CD4-positive, alpha-beta T cell treated with Interleukin-15 for 4 hours (primary cell): ENCODE measurements at regions not wholly inside any gene's neighbourhood (a gene's known extent, or its start where the extent isn't known, plus 50 kb on each side); places are given as distances from the start of the nearest gene placed in this dataset.

Source experiments
- DNase-seq: peaks from one replicate; pipeline ENCODE4 v3.0.0-alpha.2; 2020; ENCODE audit warnings: low spot score

GRCh38 chr13:103976371-103976770 lies 910.2 kb upstream of the SLC10A2 start:
- no peak for DNase-seq

- DNase-seq = no peak
Measured at GRCh38 chr13:103973740-103974139, 907.5 kb upstream of the SLC10A2 start.

- no peak for DNase-seq
Measured at GRCh38 chr13:103969520-103970050, 903.4 kb upstream of the SLC10A2 start.

GRCh38 chr13:103965506-103966243 lies 899.5 kb upstream of the SLC10A2 start:
- DNase-seq = no peak

- no peak for DNase-seq
Measured at GRCh38 chr13:103961784-103962183, 895.6 kb upstream of the SLC10A2 start.

- no peak for DNase-seq
Measured at GRCh38 chr13:103961129-103961528, 894.9 kb upstream of the SLC10A2 start.

- no peak for DNase-seq
Measured at GRCh38 chr13:103960001-103960400, 893.8 kb upstream of the SLC10A2 start.

- no peak for DNase-seq
Measured at GRCh38 chr13:103958691-103959090, 892.5 kb upstream of the SLC10A2 start.

GRCh38 chr13:103957939-103958338 lies 891.7 kb upstream of the SLC10A2 start:
- no peak for DNase-seq

- no peak for DNase-seq
Measured at GRCh38 chr13:103953859-103954258, 887.6 kb upstream of the SLC10A2 start.

- no peak for DNase-seq
Measured at GRCh38 chr13:103952183-103952582, 886.0 kb upstream of the SLC10A2 start.

GRCh38 chr13:103948426-103948825 lies 882.2 kb upstream of the SLC10A2 start:
- no peak for DNase-seq

- no peak for DNase-seq
Measured at GRCh38 chr13:103945836-103946235, 879.6 kb upstream of the SLC10A2 start.

- no peak for DNase-seq
Measured at GRCh38 chr13:103941506-103942140, 875.4 kb upstream of the SLC10A2 start.

- DNase-seq = no peak
Measured at GRCh38 chr13:103935117-103935516, 868.9 kb upstream of the SLC10A2 start.

GRCh38 chr13:103931885-103932284 lies 865.7 kb upstream of the SLC10A2 start:
- no peak for DNase-seq

GRCh38 chr13:103931331-103931845 lies 865.2 kb upstream of the SLC10A2 start:
- no peak for DNase-seq

- DNase-seq = no peak
Measured at GRCh38 chr13:103926118-103926517, 859.9 kb upstream of the SLC10A2 start.

- DNase-seq = no peak
Measured at GRCh38 chr13:103908911-103909310, 842.7 kb upstream of the SLC10A2 start.

GRCh38 chr13:103908274-103908673 lies 842.1 kb upstream of the SLC10A2 start:
- no peak for DNase-seq

GRCh38 chr13:103903790-103904189 lies 837.6 kb upstream of the SLC10A2 start:
- no peak for DNase-seq

GRCh38 chr13:103898481-103898880 lies 832.3 kb upstream of the SLC10A2 start:
- no peak for DNase-seq

- DNase-seq = no peak
Measured at GRCh38 chr13:103895835-103896531, 829.8 kb upstream of the SLC10A2 start.
